ENCODE measurements at regions not wholly inside any gene's neighbourhood (a gene's known extent, or its start where the extent isn't known, plus 50 kb on each side); places are given as distances from the start of the nearest gene placed in this dataset.
A peak's percentile ranks its signal among the peaks of the same experiment; 100 is the strongest.

- Histone ChIP-seq H3K79me1 (ENCODE audit: low read depth, low read length) (no peaks in the 10 kb centered on the region), H3K4me3 (ENCODE audit: low read length in 2 of 2) (no peak overlapping the region), H2AK5ac (ENCODE audit: low read depth, low read length) (no peak overlapping the region), H3K4me1 (ENCODE audit: control insufficient read depth in 2 of 2, insufficient read depth in 1 of 2, low read depth in 1 of 2, low read length in 2 of 2) (peaks cover 0 to 12% of the 10 kb centered on the region in 2 donors), H3K9me3 (replicated peaks in 1 of 2; ENCODE audit: control insufficient read depth in 2 of 2, insufficient read depth in 1 of 2, low read depth in 1 of 2, low read length in 2 of 2) (no peaks in the 10 kb centered on the region), H2BK15ac (ENCODE audit: low read length) (no peak overlapping the region), H2BK5ac (ENCODE audit: low read length) (no peak overlapping the region), H2AFZ (ENCODE audit: low read length) (no peak overlapping the region), H3K36me3 (replicated peaks in 1 of 2; ENCODE audit: control insufficient read depth in 2 of 2, insufficient read depth in 2 of 2, low read length in 2 of 2) (no peaks in the 10 kb centered on the region), H3K27ac (replicated peaks; ENCODE audit: low read length) (no peak overlapping the region), H3K9ac (ENCODE audit: low read depth, low read length, poor library complexity) (no peak overlapping the region), H3K4ac (ENCODE audit: low read length) (no peak overlapping the region), H3K4me2 (ENCODE audit: insufficient read depth, low read length, poor library complexity, severe bottlenecking) (no peak overlapping the region), H2BK120ac (ENCODE audit: low read depth, low read length) (no peak overlapping the region), H4K91ac (ENCODE audit: low read depth, low read length, poor library complexity) (no peak overlapping the region), H3K23ac (ENCODE audit: low read depth, low read length, poor library complexity) (no peak overlapping the region), H4K8ac (ENCODE audit: low read depth, low read length) (no peak overlapping the region), H3K18ac (ENCODE audit: low read length) (no peak overlapping the region), H3K14ac (ENCODE audit: low read length) (no peak overlapping the region), H3K27me3 (ENCODE audit: control insufficient read depth in 3 of 3, insufficient read depth in 3 of 3, low read depth in 1 of 3, low read length in 3 of 3) (peaks cover 0 to 7% (median 0%) of the 10 kb centered on the region in 3 experiments), H2BK12ac (ENCODE audit: low read length) (no peak overlapping the region)
- no peak for DNase-seq (ENCODE audit: low spot score)
- WGBS, 2 donors (ENCODE audit: extremely low coverage in 2 of 2, insufficient read length in 2 of 2, insufficient replicate concordance in 1 of 2), result no CpG with 5 or more reads among the region's 2 CpGs
Measured at GRCh38 chr5:173494446-173494845, 122.0 kb downstream of the BOD1 start.

- Histone ChIP-seq H3K18ac (ENCODE audit: low read length) (no peak overlapping the region), H2AK5ac (ENCODE audit: low read depth, low read length) (no peak overlapping the region), H3K79me1 (ENCODE audit: low read depth, low read length) (no peaks in the 10 kb centered on the region), H2BK15ac (ENCODE audit: low read length) (no peak overlapping the region), H2BK12ac (ENCODE audit: low read length) (no peak overlapping the region), H3K36me3 (replicated peaks in 1 of 2; ENCODE audit: control insufficient read depth in 2 of 2, insufficient read depth in 2 of 2, low read length in 2 of 2) (no peaks in the 10 kb centered on the region), H2AFZ (ENCODE audit: low read length) (no peak overlapping the region), H3K27me3 (ENCODE audit: control insufficient read depth in 3 of 3, insufficient read depth in 3 of 3, low read depth in 1 of 3, low read length in 3 of 3) (peaks cover 0 to 3% (median 0%) of the 10 kb centered on the region in 3 experiments), H3K9me3 (replicated peaks in 1 of 2; ENCODE audit: control insufficient read depth in 2 of 2, insufficient read depth in 1 of 2, low read depth in 1 of 2, low read length in 2 of 2) (no peaks in the 10 kb centered on the region), H3K4ac (ENCODE audit: low read length) (no peak overlapping the region), H3K27ac (replicated peaks; ENCODE audit: low read length) (no peak overlapping the region), H3K4me1 (ENCODE audit: control insufficient read depth in 2 of 2, insufficient read depth in 1 of 2, low read depth in 1 of 2, low read length in 2 of 2) (peaks cover 0 to 6% of the 10 kb centered on the region in 2 donors), H2BK120ac (ENCODE audit: low read depth, low read length) (no peak overlapping the region), H3K4me3 (ENCODE audit: low read length in 2 of 2) (no peak overlapping the region), H4K8ac (ENCODE audit: low read depth, low read length) (no peak overlapping the region), H3K9ac (ENCODE audit: low read depth, low read length, poor library complexity) (no peak overlapping the region), H4K91ac (ENCODE audit: low read depth, low read length, poor library complexity) (no peak overlapping the region), H3K14ac (ENCODE audit: low read length) (no peak overlapping the region), H3K4me2 (ENCODE audit: insufficient read depth, low read length, poor library complexity, severe bottlenecking) (no peak overlapping the region), H3K23ac (ENCODE audit: low read depth, low read length, poor library complexity) (no peak overlapping the region), H2BK5ac (ENCODE audit: low read length) (no peak overlapping the region)
- DNase-seq (ENCODE audit: low spot score), result no peak
- WGBS, 2 donors (ENCODE audit: extremely low coverage in 2 of 2, insufficient read length in 2 of 2, insufficient replicate concordance in 1 of 2), result no CpG with 5 or more reads among the region's 6 CpGs
Measured at GRCh38 chr5:173493846-173494245, 122.6 kb downstream of the BOD1 start.

DNA sequence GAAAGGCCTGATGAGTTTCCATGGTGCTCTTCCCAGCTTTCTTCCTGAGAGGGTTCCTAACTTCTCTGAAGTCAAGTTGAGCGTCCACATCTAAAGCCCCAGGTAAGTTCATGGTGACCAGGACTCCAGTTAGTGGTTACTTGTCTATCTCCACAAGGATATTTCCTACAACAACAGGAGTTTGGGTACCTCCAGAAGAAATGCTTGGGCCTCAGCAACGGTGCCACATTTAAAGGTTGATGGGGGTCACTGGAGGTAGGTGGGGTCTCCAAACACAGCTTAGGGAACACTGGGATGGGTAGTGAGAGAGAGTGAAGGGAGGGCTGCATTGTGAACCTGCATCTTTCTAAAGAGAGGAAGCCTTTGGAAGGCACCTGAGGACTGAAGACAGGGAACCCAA lies 123.4 kb downstream of the BOD1 start:
- H2AK5ac ChIP-seq (ENCODE audit: low read depth, low read length), result no peak overlapping the region
- no peak overlapping the region for H3K18ac ChIP-seq (ENCODE audit: low read length)
- no peak overlapping the region for H3K4me3 ChIP-seq (ENCODE audit: low read length in 2 of 2)
- H2BK12ac ChIP-seq (ENCODE audit: low read length), result no peak overlapping the region
- no peak overlapping the region for H3K27ac ChIP-seq (replicated peaks; ENCODE audit: low read length)
- H3K9me3 ChIP-seq (replicated peaks in 1 of 2; ENCODE audit: control insufficient read depth in 2 of 2, insufficient read depth in 1 of 2, low read depth in 1 of 2, low read length in 2 of 2), result no peaks in the 10 kb centered on the region
- DNase-seq (ENCODE audit: low spot score), result no peak
- no CpG with 5 or more reads among the region's 2 CpGs for WGBS, 2 donors (ENCODE audit: extremely low coverage in 2 of 2, insufficient read length in 2 of 2, insufficient replicate concordance in 1 of 2)
- no peak overlapping the region for H4K8ac ChIP-seq (ENCODE audit: low read depth, low read length)
- no peaks in the 10 kb centered on the region for H3K36me3 ChIP-seq (replicated peaks in 1 of 2; ENCODE audit: control insufficient read depth in 2 of 2, insufficient read depth in 2 of 2, low read length in 2 of 2)
- no peak overlapping the region for H2AFZ ChIP-seq (ENCODE audit: low read length)
- H3K14ac ChIP-seq (ENCODE audit: low read length), result no peak overlapping the region
- H3K79me1 ChIP-seq (ENCODE audit: low read depth, low read length), result no peaks in the 10 kb centered on the region
- H4K91ac ChIP-seq (ENCODE audit: low read depth, low read length, poor library complexity), result no peak overlapping the region
- no peak overlapping the region for H2BK5ac ChIP-seq (ENCODE audit: low read length)
- H3K9ac ChIP-seq (ENCODE audit: low read depth, low read length, poor library complexity), result no peak overlapping the region
- H3K27me3 ChIP-seq (ENCODE audit: control insufficient read depth in 3 of 3, insufficient read depth in 3 of 3, low read depth in 1 of 3, low read length in 3 of 3), result peaks cover 0 to 3% (median 0%) of the 10 kb centered on the region in 3 experiments
- H2BK120ac ChIP-seq (ENCODE audit: low read depth, low read length), result no peak overlapping the region
- no peak overlapping the region for H3K23ac ChIP-seq (ENCODE audit: low read depth, low read length, poor library complexity)
- H3K4me2 ChIP-seq (ENCODE audit: insufficient read depth, low read length, poor library complexity, severe bottlenecking), result no peak overlapping the region
- no peak overlapping the region for H2BK15ac ChIP-seq (ENCODE audit: low read length)
- H3K4me1 ChIP-seq (ENCODE audit: control insufficient read depth in 2 of 2, insufficient read depth in 1 of 2, low read depth in 1 of 2, low read length in 2 of 2), result peaks cover 0 to 2% of the 10 kb centered on the region in 2 donors
- H3K4ac ChIP-seq (ENCODE audit: low read length), result no peak overlapping the region

DNA sequence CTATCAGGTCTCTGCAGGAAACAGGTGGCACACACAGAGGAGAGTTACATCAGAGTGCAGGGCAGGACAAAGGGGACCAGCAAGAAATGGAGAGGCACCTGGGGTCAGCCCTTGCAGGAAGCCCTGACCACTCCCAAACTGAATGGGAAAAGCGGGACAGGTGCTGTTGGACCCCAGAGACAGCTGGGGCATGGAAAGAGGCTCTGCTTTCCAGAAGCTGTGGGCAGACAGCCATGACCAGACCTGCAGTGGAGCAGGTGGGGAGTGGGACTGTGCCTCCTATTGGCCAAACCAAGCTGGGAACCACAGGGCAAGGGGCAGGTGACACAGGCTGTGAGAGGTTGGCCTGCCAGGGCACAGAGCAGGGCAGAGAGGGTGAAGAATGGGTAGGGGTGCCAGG lies 125.8 kb downstream of the BOD1 start:
- H3K9ac ChIP-seq (ENCODE audit: low read depth, low read length, poor library complexity), result no peak overlapping the region
- H3K4ac ChIP-seq (ENCODE audit: low read length), result no peak overlapping the region
- peaks cover 0 to 9% (median 0%) of the 10 kb centered on the region in 3 experiments for H3K27me3 ChIP-seq (ENCODE audit: control insufficient read depth in 3 of 3, insufficient read depth in 3 of 3, low read depth in 1 of 3, low read length in 3 of 3)
- no peaks in the 10 kb centered on the region for H3K4me1 ChIP-seq (ENCODE audit: control insufficient read depth in 2 of 2, insufficient read depth in 1 of 2, low read depth in 1 of 2, low read length in 2 of 2)
- H4K8ac ChIP-seq (ENCODE audit: low read depth, low read length), result no peak overlapping the region
- peak overlapping the region; percentile 62 for H3K23ac ChIP-seq (ENCODE audit: low read depth, low read length, poor library complexity)
- no peaks in the 10 kb centered on the region for H3K36me3 ChIP-seq (replicated peaks in 1 of 2; ENCODE audit: control insufficient read depth in 2 of 2, insufficient read depth in 2 of 2, low read length in 2 of 2)
- no peak overlapping the region for H3K27ac ChIP-seq (replicated peaks; ENCODE audit: low read length)
- peak overlapping the region; percentile 16 for H4K91ac ChIP-seq (ENCODE audit: low read depth, low read length, poor library complexity)
- peak overlapping the region; percentile 27 for H2BK5ac ChIP-seq (ENCODE audit: low read length)
- H2BK12ac ChIP-seq (ENCODE audit: low read length), result no peak overlapping the region
- no peak overlapping the region for H2AFZ ChIP-seq (ENCODE audit: low read length)
- H2AK5ac ChIP-seq (ENCODE audit: low read depth, low read length), result peak overlapping the region; percentile 64
- no peak overlapping the region for H2BK15ac ChIP-seq (ENCODE audit: low read length)
- H3K9me3 ChIP-seq (replicated peaks in 1 of 2; ENCODE audit: control insufficient read depth in 2 of 2, insufficient read depth in 1 of 2, low read depth in 1 of 2, low read length in 2 of 2), result no peaks in the 10 kb centered on the region
- no peak overlapping the region for H3K14ac ChIP-seq (ENCODE audit: low read length)
- WGBS, 2 donors (ENCODE audit: extremely low coverage in 2 of 2, insufficient read length in 2 of 2, insufficient replicate concordance in 1 of 2), result no CpG with 5 or more reads among the region's 1 CpG
- DNase-seq (ENCODE audit: low spot score), result no peak
- H2BK120ac ChIP-seq (ENCODE audit: low read depth, low read length), result no peak overlapping the region
- H3K79me1 ChIP-seq (ENCODE audit: low read depth, low read length), result no peaks in the 10 kb centered on the region
- H3K4me2 ChIP-seq (ENCODE audit: insufficient read depth, low read length, poor library complexity, severe bottlenecking), result no peak overlapping the region
- H3K18ac ChIP-seq (ENCODE audit: low read length), result peak overlapping the region; percentile 62
- no peak overlapping the region for H3K4me3 ChIP-seq (ENCODE audit: low read length in 2 of 2)

Data from neuronal stem cell (in vitro differentiated cells).